Calu3 (cell line): ENCODE measurements at regions not wholly inside any gene's neighbourhood (a gene's known extent, or its start where the extent isn't known, plus 50 kb on each side); places are given as distances from the start of the nearest gene placed in this dataset. TPM values are rescaled to one million over a fixed set of nuclear protein-coding genes. Genes with fewer than 3 reads are reported as not detected.

Source experiments
- BruUV-seq: library from RNA; stranded (reverse); fragments of 400-500 nt; replicated peaks from 2 replicates; lab custom pipeline; 2021; lab: Mats Ljungman, UMichigan
- CTCF ChIA-PET: fragments of 300-600 bp; sonication (Branson Sonifier 250); formaldehyde crosslinking; loops from one replicate; lab custom pipeline; 2022; ENCODE audit warnings: antibody characterized with exemption; lab: Charles Lee
- DNase-seq: peaks from one replicate; pipeline ENCODE4 v3.0.0; 2022
- H3K27ac Mint-ChIP-seq: one replicate; pipeline ENCODE4 v1.8.0; 2022; ENCODE audit warnings: mixed read lengths; ENCODE audit not compliant: unreplicated experiment
- H3K27me3 Mint-ChIP-seq: one replicate; pipeline ENCODE4 v1.8.0; 2022; ENCODE audit warnings: mixed read lengths; ENCODE audit not compliant: unreplicated experiment
- H3K36me3 Mint-ChIP-seq: one replicate; pipeline ENCODE4 v1.8.0; 2022; ENCODE audit warnings: mild to moderate bottlenecking, moderate library complexity, mixed read lengths; ENCODE audit not compliant: insufficient read depth, unreplicated experiment
- H3K4me1 Mint-ChIP-seq: one replicate; pipeline ENCODE4 v1.8.0; 2022; ENCODE audit warnings: mild to moderate bottlenecking, low read depth, mixed read lengths; ENCODE audit not compliant: unreplicated experiment
- H3K4me3 Mint-ChIP-seq: one replicate; pipeline ENCODE4 v1.8.0; 2022; ENCODE audit warnings: mild to moderate bottlenecking, low read depth, moderate library complexity, mixed read lengths; ENCODE audit not compliant: unreplicated experiment
- H3K9me3 Mint-ChIP-seq: one replicate; pipeline ENCODE4 v1.8.0; 2022; ENCODE audit warnings: low read depth, mixed read lengths; ENCODE audit not compliant: unreplicated experiment
- intact Hi-C: fragments of 100-400 bp; cut with micrococcal nuclease; formaldehyde crosslinking; loops from one replicate; pipeline ENCODE4 v1.10.0; 2022; ENCODE audit not compliant: unreplicated experiment
- microRNA-seq: library from miRNA; unstranded; fragments of <30 nt; microRNA quantifications from one replicate; pipeline ENCODE4 v1.2.0, GENCODE V29; 2022
- TF ChIP-seq, protein P1 (sequence below): fragments of 200-600 bp; IDR thresholded peaks from one replicate; pipeline ENCODE4 v1.8.0; 2022; ENCODE audit warnings: antibody characterized with exemption; ENCODE audit not compliant: unreplicated experiment

DNA sequence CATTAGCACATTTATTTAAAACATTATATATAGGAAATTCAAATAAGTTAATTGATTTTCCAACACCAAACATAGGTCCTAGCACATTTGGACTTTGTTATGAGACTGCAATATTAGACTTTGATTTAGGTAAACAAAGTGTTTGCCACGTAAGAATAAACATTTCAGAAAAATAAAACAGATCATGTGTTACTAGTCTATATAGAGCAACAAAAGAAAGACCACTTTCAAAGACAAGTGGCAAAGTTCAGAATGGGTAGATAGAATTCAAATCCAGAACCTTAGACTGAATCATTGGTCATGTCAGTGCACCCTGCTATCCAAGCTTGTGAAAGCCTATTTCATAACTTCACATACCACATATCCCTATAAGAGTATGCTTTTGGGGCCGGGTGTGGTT is 66.7 kb upstream of the PRR20A start:
- no peak overlapping the region for H3K27ac Mint-ChIP-seq
- H3K36me3 Mint-ChIP-seq = no peaks in the 10 kb centered on the region
- TF ChIP-seq, protein P1, sequence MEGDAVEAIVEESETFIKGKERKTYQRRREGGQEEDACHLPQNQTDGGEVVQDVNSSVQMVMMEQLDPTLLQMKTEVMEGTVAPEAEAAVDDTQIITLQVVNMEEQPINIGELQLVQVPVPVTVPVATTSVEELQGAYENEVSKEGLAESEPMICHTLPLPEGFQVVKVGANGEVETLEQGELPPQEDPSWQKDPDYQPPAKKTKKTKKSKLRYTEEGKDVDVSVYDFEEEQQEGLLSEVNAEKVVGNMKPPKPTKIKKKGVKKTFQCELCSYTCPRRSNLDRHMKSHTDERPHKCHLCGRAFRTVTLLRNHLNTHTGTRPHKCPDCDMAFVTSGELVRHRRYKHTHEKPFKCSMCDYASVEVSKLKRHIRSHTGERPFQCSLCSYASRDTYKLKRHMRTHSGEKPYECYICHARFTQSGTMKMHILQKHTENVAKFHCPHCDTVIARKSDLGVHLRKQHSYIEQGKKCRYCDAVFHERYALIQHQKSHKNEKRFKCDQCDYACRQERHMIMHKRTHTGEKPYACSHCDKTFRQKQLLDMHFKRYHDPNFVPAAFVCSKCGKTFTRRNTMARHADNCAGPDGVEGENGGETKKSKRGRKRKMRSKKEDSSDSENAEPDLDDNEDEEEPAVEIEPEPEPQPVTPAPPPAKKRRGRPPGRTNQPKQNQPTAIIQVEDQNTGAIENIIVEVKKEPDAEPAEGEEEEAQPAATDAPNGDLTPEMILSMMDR = no peak
- H3K27me3 Mint-ChIP-seq = no peaks in the 10 kb centered on the region
- peaks cover 2% of the 10 kb centered on the region for H3K9me3 Mint-ChIP-seq
- DNase-seq = no peak
- no TSS peak for BruUV-seq
- CTCF ChIA-PET = no interaction called here
- no peaks in the 10 kb centered on the region for H3K4me1 Mint-ChIP-seq
- no peak overlapping the region for H3K4me3 Mint-ChIP-seq
- intact Hi-C loops = no loop called here

DNA sequence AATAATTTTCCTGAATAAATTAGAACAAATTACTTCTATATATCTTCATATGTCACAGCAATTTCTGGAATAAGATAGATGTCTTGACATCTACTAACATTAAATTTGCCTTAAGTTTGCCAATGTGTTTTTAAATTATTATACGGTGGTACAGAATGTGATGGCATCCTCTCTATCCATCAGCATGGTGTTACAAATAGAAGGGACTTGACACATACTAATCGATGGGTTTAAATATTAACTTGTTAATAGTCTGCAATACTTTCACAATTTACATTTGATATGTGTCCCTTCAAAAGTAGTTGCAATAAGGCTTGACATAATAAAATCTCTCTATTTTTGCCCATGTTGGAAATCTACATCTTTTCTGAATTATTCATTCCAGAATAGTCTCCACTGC is 65.1 kb upstream of the PRR20A start:
- H3K27me3 Mint-ChIP-seq = no peaks in the 10 kb centered on the region
- CTCF ChIA-PET = no interaction called here

DNA sequence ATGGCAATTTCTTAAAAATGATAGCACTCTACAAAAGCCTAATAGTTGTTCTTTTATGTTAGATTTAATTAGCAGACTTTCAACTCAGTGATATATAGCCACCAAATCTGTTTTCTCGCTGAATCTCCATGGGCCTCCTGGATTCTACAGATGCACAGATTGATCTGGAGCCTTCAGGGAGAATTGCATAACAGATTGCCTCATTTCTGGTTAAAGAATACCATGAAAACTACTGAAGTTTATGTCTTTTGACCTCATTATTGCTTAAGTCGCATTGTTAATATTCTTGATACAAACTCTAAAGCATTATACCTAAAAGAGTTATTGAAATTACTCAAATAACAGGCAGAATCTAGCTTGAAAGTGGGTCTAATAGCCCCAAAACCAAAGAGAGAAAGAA is 53.7 kb upstream of the PRR20A start:
- peaks cover 3% of the 10 kb centered on the region for H3K9me3 Mint-ChIP-seq

More for the DNA sequence above, 65.1 kb upstream of the PRR20A start:
- Mint-ChIP-seq H3K4me3 (no peak overlapping the region), H3K36me3 (no peaks in the 10 kb centered on the region), H3K27ac (no peak overlapping the region), H3K4me1 (no peaks in the 10 kb centered on the region), H3K9me3 (peaks cover 2% of the 10 kb centered on the region)
- DNase-seq = no peak
- no TSS peak for BruUV-seq
- TF ChIP-seq, protein P1 = no peak
- intact Hi-C loops = no loop called here

More for the DNA sequence above, 53.7 kb upstream of the PRR20A start:
- TF ChIP-seq, protein P1 = no peak
- intact Hi-C loops = no loop called here
- no TSS peak for BruUV-seq
- CTCF ChIA-PET = no interaction called here
- no peaks in the 10 kb centered on the region for H3K27me3 Mint-ChIP-seq
- no peak for DNase-seq
- H3K4me3 Mint-ChIP-seq = no peak overlapping the region
- no peaks in the 10 kb centered on the region for H3K36me3 Mint-ChIP-seq
- no peaks in the 10 kb centered on the region for H3K4me1 Mint-ChIP-seq
- no peak overlapping the region for H3K27ac Mint-ChIP-seq

Small RNAs in the stretch of these regions (microRNA-seq; reads per million reads assigned to microRNA genes)
- gene MIR1297 = not detected
- not detected for gene MIR5007
